C4-2B (cell line): ENCODE measurements at regions not wholly inside any gene's neighbourhood (a gene's known extent, or its start where the extent isn't known, plus 50 kb on each side); places are given as distances from the start of the nearest gene placed in this dataset.

Experiments used
- CTCF ChIP-seq: fragments of 450-650 bp; conservative IDR thresholded peaks from 2 replicates; pipeline ENCODE4 v1.5.1; 2017; ENCODE audit warnings: mild to moderate bottlenecking
- ZFX ChIP-seq: fragments of 450-650 bp; IDR thresholded peaks from 2 replicates; pipeline ENCODE4 v1.6.1; 2017

- TF ChIP-seq CTCF, result no peak
- no peak for TF ChIP-seq ZFX
Observed at GRCh38 chr5:88060194-88060593, 208.5 kb downstream of the TMEM161B start.
